ENCODE measurements at regions not wholly inside any gene's neighbourhood (a gene's known extent, or its start where the extent isn't known, plus 50 kb on each side); places are given as distances from the start of the nearest gene placed in this dataset.
A peak's percentile ranks its signal among the peaks of the same experiment; 100 is the strongest.
"Not testable (repeated sequence)": the region's sequence is repeated elsewhere in the genome, so short reads cannot be mapped to it uniquely, and the experiment has no call there.

DNA sequence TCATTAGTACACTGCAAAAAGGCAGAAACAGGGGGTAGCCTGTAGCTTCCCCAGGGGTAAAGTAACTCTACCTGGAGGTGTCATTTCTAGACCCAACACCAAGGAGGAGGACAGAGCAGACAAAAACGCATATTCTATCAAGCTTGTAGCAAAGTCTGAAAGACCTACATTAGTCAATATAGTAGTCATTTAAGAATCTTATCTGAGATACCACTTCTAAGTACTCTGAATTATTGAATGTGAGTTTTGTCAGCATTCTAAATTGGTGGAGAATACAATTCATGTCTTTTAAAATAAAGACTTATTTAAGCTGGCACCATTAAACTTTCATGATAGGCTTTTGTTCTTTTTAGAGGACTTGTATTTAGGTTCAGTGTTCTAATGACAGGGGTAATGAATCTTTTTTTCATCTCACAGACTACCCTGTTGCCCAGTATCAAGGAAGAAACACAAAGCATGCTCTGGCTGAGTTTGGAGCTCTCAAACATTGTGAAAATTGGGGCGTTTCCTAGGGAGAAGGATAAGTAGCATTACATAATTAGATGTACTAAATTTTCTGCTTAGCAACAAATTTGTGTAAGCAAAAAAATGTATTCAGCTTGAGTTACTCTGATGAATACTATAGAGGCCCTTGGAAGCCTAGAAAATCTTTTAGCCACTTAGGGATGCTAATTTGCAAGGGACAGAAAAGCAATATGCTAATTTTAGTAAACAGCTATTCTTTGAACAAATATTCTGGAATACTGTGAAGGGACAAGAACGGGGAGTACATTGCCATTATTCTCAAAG lies 255.4 kb upstream of the HSF2 start:
- no peak for DNase-seq

GRCh38 chr6:122145246-122145645 lies 254.2 kb upstream of the HSF2 start:
- DNase-seq, result no peak

GRCh38 chr6:122145741-122146240 lies 253.7 kb upstream of the HSF2 start:
- no peak for DNase-seq

GRCh38 chr6:122147291-122147690 lies 252.2 kb upstream of the HSF2 start:
- no peak for DNase-seq

DNA sequence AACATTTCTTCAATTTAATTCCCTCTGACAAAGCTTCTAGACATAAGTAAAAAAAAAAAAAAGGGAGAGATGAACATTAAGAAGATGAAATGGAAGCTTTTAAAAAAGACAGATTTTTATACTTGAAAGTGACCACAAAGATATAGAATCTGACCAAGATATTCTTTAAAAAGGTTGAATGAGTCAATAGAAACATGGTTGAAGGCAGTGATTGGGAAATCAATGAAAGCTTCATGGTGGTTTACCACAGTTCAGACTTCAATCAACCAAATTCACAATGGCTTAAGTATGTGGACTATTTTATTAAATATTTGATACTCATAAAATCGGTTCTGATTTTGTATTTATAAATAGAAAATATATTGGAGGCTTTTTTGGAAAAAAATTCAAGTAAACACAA lies 248.4 kb upstream of the HSF2 start:
- no peak for DNase-seq

DNA sequence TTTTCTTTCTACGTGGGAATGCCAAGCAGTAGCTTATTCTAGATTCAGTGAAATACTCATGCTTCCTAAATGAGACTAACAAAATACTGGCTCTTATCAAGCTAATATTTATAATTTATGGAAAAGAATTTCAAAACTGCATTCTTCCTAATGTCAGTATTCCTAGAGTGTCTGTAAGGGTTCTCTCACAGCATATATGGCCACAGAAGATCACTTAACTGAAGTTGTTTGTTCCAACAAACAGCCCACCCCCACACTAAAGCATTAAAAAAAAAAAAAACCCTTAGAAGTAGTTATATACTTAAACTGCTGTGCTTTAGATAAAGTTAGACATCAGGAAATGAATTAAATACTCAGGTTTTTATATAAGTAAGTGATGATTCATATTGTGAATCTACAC lies 247.7 kb upstream of the HSF2 start:
- no peak for DNase-seq

DNA sequence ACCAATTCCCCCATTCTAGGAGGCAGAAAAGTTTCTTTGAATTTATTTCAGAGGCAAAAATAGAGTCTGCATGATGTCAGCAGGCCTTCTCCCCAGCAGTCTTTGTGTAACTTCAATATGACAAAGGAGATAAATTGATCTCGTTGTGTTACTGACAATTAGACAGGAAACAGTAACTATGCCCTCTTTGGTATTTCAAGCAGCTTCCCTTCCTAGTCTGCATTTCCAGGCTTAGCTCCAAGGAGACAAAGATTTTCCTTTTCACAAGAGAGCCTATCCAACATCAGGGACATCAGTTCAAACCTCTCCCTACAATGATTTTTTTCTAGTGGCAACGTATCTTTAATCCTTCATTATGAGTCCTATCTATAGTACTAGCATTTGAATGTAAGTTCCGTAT lies 245.9 kb upstream of the HSF2 start:
- DNase-seq, result no peak

DNA sequence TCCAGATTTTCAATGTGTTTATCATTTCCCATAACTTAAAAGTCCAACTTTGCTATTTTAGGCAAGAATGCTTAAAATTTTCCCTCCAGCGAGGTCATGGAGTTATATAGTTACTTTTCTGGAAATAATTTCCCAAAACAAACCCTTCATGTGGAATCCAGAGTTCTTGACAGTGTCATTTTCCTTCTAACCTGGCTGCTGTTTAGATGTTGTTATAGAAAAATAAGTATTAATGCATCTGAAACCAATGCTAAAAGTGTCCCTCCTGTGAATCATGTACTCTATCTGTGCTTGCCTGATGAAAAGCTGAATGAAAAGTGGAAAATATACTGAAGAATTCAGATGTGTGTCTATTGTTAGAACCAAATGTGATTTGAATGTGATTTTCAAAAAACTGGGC lies 245.3 kb upstream of the HSF2 start:
- no peak for DNase-seq

DNA sequence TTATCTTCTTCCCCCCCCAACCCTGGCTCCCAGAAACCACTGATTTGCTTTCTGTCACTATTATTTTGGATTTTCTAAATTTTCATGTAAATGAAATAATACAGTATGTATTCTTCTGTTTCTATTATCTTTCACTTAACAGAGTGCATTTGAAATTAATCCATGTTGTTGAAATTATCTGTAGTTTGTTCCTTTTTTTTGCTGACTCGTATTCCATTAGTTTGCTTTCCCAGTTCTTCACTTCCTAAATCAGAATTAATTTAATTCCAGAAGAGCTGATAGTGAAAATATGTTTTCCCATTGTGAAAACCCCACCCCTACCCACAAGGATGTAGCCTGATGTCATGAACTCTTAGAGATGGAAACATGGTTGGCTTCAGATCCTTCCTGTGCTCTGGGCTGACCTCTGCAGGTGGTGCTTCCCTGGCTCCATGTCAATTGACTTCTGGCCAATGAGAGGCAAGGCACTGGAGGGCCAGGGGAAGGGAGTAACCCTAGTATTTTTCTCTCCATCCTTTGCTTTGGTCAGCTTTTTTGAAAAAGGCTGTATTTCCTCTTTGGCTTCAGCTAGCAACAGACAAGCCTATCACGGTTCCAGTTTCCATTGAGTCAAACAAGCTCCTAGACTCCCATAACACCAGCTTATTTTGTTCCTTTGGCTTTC lies 244.4 kb upstream of the HSF2 start:
- DNase-seq, result no peak

- DNase-seq, result no peak
Measured at GRCh38 chr6:122161136-122161535, 238.3 kb upstream of the HSF2 start.

- DNase-seq, result no peak
Measured at GRCh38 chr6:122165014-122165413, 234.4 kb upstream of the HSF2 start.

DNA sequence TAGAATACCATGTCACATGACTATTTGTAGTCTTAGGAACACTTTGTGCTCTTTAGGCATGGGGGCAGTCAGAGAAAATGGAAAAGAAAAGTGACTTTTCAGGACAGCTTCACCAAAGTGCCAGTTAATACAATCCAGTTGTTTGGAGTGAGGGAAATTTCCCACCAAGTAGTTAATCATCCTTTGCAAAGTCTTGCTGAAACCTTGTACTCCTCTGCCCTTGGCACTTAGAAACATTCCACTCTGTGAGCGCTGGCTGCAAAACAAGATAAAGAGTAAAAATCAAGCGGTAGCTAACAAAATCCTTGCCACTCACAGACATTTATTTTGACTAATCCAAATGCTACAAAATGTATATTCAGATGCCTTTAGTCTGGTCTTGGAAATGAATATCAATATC lies 229.2 kb upstream of the HSF2 start:
- no peak for DNase-seq

DNA sequence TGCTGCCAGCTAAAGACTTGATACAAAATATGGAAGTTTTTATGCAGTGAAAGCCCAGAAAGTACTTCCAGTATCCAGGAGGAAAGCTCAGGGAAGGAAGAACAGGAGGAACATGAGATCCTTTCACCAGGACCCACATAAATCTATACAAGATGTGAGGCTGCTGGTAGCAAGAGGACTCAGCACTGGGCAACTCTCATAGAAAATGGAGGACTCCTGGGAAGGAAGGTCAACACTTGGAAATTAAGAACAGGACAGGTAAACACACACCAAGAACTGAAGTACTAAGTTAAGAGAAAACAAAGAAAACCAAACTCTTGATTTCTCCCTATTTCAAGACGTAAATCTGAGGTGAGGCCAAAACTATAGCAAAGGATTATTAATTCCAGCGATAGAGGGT lies 220.5 kb upstream of the HSF2 start:
- no peak for DNase-seq

DNA sequence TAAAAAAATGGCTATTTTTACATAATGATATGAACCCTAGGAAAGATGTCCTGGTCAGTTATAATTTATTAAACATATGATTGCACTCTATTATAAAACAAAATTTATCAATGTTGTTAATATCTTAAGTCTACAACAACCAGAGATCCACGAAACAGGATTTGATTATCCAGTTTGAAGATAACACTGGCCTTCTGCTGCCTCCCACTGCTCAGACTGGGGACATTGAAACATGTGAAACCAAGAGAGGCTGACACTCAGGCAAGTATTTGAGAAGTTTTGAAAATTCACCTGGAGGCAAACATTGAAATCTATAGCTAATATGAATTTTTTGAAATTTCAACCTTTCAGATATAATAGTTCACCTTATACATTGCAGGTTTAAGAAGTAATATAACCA lies 219.3 kb upstream of the HSF2 start:
- no peak for DNase-seq

DNA sequence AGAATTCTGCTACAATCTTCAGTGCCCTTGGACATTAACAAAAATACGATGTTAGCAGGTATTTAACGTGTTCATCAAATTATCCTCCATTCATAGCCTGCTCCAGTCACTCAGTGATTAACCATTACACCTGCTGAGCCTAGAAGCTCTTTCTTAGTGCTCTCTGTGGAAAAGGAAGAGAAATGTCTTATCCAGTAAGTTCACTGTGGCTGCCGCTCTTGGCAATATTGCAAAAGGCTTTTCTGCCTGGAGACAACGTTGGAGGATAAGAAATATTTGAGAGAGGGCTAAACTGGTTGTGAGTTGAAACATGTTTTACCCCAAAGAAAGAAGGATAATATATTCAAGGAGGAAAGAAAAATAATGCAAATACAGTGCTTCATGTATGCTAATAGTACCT lies 217.4 kb upstream of the HSF2 start:
- no peak for DNase-seq

DNA sequence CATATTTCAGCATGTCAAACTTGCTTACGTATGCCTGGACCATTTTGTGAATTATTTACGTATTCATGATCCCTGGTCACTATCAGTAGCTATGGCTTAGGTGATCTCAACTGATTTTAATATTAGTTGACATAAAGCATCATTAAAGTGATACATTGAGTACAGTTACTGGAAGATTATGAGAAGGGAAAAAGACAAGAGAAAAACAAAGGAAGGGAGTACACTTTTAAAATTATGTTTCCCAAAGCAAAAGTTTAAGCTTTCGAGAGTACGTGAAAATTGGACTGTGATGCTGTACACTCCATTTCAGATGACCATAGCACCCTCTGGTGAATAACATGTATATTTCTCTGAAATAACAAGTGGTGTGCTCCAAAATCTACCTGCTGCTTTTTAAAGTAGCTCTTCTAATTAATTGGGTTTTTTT lies 215.0 kb upstream of the HSF2 start:
- peak in 1 of 2 experiments; percentile 4 for DNase-seq

DNA sequence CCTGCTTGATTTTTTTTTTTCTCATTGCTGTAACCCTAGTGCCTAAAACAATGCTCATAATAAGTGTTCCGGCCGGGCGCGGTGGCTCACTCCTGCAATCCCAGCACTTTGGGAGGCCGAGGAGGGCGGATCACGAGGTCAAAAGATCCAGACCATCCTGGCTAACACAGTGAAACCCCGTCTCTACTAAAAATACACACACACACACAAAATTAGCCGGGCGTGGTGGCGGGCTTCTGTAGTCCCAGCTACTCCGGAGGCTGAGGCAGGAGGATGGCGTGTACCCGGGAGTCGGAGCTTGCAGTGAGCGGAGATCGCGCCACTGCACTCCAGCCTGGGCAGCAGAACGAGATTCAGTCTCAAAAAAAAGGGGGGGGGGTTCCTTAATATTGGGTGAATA lies 214.0 kb upstream of the HSF2 start:
- DNase-seq, result not testable (repeated sequence)

GRCh38 chr6:122187186-122187585 lies 212.3 kb upstream of the HSF2 start:
- DNase-seq, result no peak

- no peak for DNase-seq
Measured at GRCh38 chr6:122198922-122199321, 200.5 kb upstream of the HSF2 start.

DNA sequence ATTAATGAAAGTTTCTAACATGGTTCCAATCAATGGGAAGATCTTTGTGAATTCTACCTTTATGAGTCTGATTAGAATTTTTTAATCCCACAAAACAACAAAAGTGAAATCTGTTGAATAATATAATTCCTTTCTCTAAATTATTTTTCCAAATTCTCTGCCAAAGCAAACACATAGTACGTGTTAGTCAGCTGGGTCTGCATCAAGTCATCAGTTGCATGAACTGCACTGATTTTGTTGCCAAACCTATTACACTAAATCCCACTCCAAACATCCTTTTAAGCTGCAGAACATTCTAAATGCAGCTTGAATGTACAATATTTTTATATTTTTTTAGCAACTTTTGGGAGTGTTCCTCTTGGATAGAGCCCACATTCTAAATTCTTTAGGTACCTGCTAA lies 199.0 kb upstream of the HSF2 start:
- DNase-seq, result no peak

- no peak for DNase-seq
Measured at GRCh38 chr6:122202576-122203137, 196.8 kb upstream of the HSF2 start.

DNA sequence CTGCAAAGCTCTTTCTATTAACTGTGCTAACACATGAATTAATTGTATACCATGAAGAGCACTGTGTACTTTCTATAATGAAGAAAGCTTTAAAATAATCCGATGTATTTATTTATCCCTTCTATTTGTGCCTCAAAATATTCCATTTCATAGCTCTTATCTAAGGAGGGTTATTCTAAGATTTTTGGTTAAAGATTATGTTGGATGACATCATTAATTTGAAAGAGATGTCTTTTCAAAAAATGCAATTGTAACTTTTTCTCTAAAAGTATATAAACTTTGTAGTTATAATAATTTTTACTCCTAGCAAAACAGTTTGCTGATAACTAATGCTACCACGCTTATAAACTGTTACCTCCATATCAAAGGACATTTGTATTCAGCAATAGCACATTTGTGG lies 192.4 kb upstream of the HSF2 start:
- no peak for DNase-seq

- no peak for DNase-seq
Measured at GRCh38 chr6:122207794-122208193, 191.7 kb upstream of the HSF2 start.

DNA sequence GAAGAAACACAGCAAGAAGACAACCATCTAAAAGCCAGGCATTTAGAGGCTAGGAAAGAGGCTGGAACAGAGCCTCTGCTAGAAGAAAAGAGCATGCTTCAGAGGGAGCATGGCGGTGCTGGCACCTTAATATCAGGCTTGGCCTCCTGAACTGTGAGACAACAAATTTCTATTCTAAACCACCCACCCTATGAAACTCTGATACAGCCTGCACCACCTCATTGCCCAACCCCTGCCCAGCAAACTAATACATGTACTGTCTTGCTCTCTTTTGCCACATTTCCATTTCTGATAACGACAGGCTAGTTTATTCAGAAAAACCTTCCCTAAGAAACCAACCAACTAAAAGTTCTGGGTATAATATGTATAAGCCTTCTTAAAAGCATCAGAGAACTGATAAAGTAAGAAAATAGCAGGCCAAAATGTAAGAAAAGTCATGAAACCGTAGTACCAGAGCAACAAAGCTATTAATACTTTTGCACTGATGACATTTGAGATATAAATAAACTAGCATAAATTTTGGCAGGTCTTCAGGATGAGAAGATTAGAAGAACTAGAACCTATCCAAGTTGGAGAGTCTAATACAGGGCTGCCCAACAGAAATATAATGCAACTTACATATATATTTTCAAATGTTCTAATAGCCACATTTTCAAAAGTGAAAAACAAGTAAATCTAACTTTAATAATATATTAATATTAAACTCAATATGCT lies 184.7 kb upstream of the HSF2 start:
- no peak for DNase-seq

Data from NCI-H526 (cell line).